ENCODE measurements at regions not wholly inside any gene's neighbourhood (a gene's known extent, or its start where the extent isn't known, plus 50 kb on each side); places are given as distances from the start of the nearest gene placed in this dataset.

- Histone ChIP-seq H3K9me3 (ENCODE audit: control insufficient read depth, low read depth, low read length) (no peaks in the 10 kb centered on the region), H3K36me3 (ENCODE audit: control insufficient read depth in 2 of 2, extremely low read depth in 1 of 2, insufficient read depth in 2 of 2, low read length in 2 of 2) (no peaks in the 10 kb centered on the region), H3K9ac (ENCODE audit: control insufficient read depth, extremely low read depth, insufficient read depth, low read length) (no peak overlapping the region), H2AFZ (ENCODE audit: control insufficient read depth, low read length) (no peak overlapping the region), H3K27ac (ENCODE audit: control insufficient read depth, insufficient read depth, low read length) (no peak overlapping the region), H3K79me2 (ENCODE audit: control insufficient read depth, insufficient read depth, low read length) (no peaks in the 10 kb centered on the region), H3K4me3 (ENCODE audit: control insufficient read depth in 2 of 3, extremely low read depth in 1 of 3, insufficient read depth in 2 of 3, low read depth in 1 of 3, low read length in 3 of 3) (no peak overlapping the region), H4K20me1 (ENCODE audit: control insufficient read depth, extremely low read depth, insufficient read depth, low read length) (no peaks in the 10 kb centered on the region), H3K4me1 (ENCODE audit: control insufficient read depth, extremely low read depth, insufficient read depth, low read length) (no peaks in the 10 kb centered on the region), H3K9me1 (ENCODE audit: control insufficient read depth, extremely low read depth, insufficient read depth, low read length) (no peaks in the 10 kb centered on the region), H3K27me3 (ENCODE audit: control insufficient read depth, extremely low read depth, insufficient read depth, low read length) (no peaks in the 10 kb centered on the region), H3K4me2 (ENCODE audit: control insufficient read depth, extremely low read depth, insufficient read depth, low read depth, low read length) (no peak overlapping the region)
- no peak for TF ChIP-seq CTCF (optimal IDR thresholded peaks at IDR 0.05 in 1 of 3, IDR thresholded peaks at IDR 0.05 in 1 of 3, conservative IDR thresholded peaks at IDR 0.05 in 1 of 3; ENCODE audit: extremely low read depth in 1 of 3, insufficient read depth in 2 of 3, low read length in 3 of 3)
- TF ChIP-seq EZH2 (IDR thresholded peaks at IDR 0.05; ENCODE audit: low read length), result no peak
- DNase-seq (ENCODE audit: low read depth, low spot score) (no peak), FAIRE-seq (no peak)
- dilution Hi-C loops (cut with MboI; ENCODE audit: extremely low pct_ligation_motif_present, low sequenced_read_pairs), result no loop called here
These were observed 81.7 kb upstream of the MSI2 start for GRCh38 chr17:57174591-57174990.

- H2AFZ ChIP-seq (ENCODE audit: control insufficient read depth, low read length), result no peak overlapping the region
- no peaks in the 10 kb centered on the region for H3K27me3 ChIP-seq (ENCODE audit: control insufficient read depth, extremely low read depth, insufficient read depth, low read length)
- no peaks in the 10 kb centered on the region for H4K20me1 ChIP-seq (ENCODE audit: control insufficient read depth, extremely low read depth, insufficient read depth, low read length)
- H3K9ac ChIP-seq (ENCODE audit: control insufficient read depth, extremely low read depth, insufficient read depth, low read length), result no peak overlapping the region
- DNase-seq (ENCODE audit: low read depth, low spot score) (no peak), FAIRE-seq (no peak)
- no peak overlapping the region for H3K4me3 ChIP-seq (ENCODE audit: control insufficient read depth in 2 of 3, extremely low read depth in 1 of 3, insufficient read depth in 2 of 3, low read depth in 1 of 3, low read length in 3 of 3)
- dilution Hi-C loops (cut with MboI; ENCODE audit: extremely low pct_ligation_motif_present, low sequenced_read_pairs), result no loop called here
- no peaks in the 10 kb centered on the region for H3K79me2 ChIP-seq (ENCODE audit: control insufficient read depth, insufficient read depth, low read length)
- H3K9me3 ChIP-seq (ENCODE audit: control insufficient read depth, low read depth, low read length), result no peaks in the 10 kb centered on the region
- no peak overlapping the region for H3K4me2 ChIP-seq (ENCODE audit: control insufficient read depth, extremely low read depth, insufficient read depth, low read depth, low read length)
- no peaks in the 10 kb centered on the region for H3K4me1 ChIP-seq (ENCODE audit: control insufficient read depth, extremely low read depth, insufficient read depth, low read length)
- H3K36me3 ChIP-seq (ENCODE audit: control insufficient read depth in 2 of 2, extremely low read depth in 1 of 2, insufficient read depth in 2 of 2, low read length in 2 of 2), result no peaks in the 10 kb centered on the region
- no peaks in the 10 kb centered on the region for H3K9me1 ChIP-seq (ENCODE audit: control insufficient read depth, extremely low read depth, insufficient read depth, low read length)
- no peak for TF ChIP-seq CTCF (optimal IDR thresholded peaks at IDR 0.05 in 1 of 3, IDR thresholded peaks at IDR 0.05 in 1 of 3, conservative IDR thresholded peaks at IDR 0.05 in 1 of 3; ENCODE audit: extremely low read depth in 1 of 3, insufficient read depth in 2 of 3, low read length in 3 of 3)
- no peak for TF ChIP-seq EZH2 (IDR thresholded peaks at IDR 0.05; ENCODE audit: low read length)
- H3K27ac ChIP-seq (ENCODE audit: control insufficient read depth, insufficient read depth, low read length), result no peak overlapping the region
These were observed 77.5 kb upstream of the MSI2 start for GRCh38 chr17:57178839-57179238.
